ENCODE measurements at regions not wholly inside any gene's neighbourhood (a gene's known extent, or its start where the extent isn't known, plus 50 kb on each side); places are given as distances from the start of the nearest gene placed in this dataset.
"Not testable (repeated sequence)": the region's sequence is repeated elsewhere in the genome, so short reads cannot be mapped to it uniquely, and the experiment has no call there.

DNA sequence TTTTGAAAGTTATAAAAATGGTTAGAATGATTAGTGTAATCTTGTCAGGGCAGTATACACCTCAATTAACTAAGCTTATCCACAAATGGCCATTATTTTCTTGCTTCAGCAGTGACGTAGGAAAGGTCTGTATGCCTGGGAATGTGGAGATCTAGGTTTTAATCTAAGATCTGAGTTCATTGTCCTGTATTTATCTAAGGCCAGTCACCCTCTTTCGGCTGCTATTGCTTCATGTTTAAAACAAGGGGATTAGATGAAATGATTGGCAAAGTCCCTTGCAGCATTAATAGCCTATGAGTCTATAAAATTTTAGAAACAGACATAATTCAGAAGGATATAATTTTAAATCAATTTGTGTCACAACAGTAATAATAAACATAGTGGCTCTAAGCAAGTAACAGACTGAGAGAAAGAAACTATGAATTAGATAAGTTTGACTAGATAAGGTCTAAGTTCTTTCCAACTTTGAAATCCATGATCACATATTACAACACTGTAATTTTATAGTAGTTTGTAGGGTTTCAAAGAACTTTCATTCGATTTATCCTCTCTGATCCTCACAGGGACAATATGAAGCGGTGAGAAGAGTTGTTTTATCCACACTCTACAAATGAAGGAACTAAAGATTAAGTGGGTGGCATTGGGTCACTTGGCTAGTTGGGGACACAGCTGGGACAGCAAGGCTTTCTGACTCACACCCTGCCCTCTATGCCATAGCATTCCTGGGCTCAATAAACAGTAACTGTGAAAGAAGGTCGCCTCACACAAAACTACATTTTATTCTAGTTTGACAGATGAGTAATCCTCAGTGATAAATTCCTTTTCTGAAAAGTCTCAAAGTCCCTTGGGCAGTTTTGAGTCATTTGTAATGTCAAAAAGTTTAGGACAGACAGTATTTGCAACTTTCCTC, 60.6 kb upstream of the RDX start:
- peak; percentile 67 for ATAC-seq
- 0 out of 2 replicates have a peak, but pooled peaks have one; percentile 14 for TF ChIP-seq ZFP3 (CRISPR knock-in tag; IDR thresholded peaks at IDR 0.05)
- TF ChIP-seq, protein P1, sequence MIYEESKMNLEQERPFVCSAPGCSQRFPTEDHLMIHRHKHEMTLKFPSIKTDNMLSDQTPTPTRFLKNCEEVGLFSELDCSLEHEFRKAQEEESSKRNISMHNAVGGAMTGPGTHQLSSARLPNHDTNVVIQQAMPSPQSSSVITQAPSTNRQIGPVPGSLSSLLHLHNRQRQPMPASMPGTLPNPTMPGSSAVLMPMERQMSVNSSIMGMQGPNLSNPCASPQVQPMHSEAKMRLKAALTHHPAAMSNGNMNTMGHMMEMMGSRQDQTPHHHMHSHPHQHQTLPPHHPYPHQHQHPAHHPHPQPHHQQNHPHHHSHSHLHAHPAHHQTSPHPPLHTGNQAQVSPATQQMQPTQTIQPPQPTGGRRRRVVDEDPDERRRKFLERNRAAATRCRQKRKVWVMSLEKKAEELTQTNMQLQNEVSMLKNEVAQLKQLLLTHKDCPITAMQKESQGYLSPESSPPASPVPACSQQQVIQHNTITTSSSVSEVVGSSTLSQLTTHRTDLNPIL (CRISPR knock-in tag; IDR thresholded peaks at IDR 0.05; ENCODE audit: low read depth), result peak; percentile 58; the same call in 1 of the 2 replicates
- TF ChIP-seq ISL1 (CRISPR knock-in tag; IDR thresholded peaks at IDR 0.05), result peak; percentile 80
- no peak for TF ChIP-seq GLIS3 (CRISPR knock-in tag; IDR thresholded peaks at IDR 0.05)
- TF ChIP-seq CSDC2 (CRISPR knock-in tag; IDR thresholded peaks at IDR 0.05), result no peak
- TF ChIP-seq TCF4 (CRISPR knock-in tag; IDR thresholded peaks at IDR 0.05; ENCODE audit: borderline replicate concordance), result 0 out of 2 replicates have a peak, but pooled peaks have one; percentile 41

DNA sequence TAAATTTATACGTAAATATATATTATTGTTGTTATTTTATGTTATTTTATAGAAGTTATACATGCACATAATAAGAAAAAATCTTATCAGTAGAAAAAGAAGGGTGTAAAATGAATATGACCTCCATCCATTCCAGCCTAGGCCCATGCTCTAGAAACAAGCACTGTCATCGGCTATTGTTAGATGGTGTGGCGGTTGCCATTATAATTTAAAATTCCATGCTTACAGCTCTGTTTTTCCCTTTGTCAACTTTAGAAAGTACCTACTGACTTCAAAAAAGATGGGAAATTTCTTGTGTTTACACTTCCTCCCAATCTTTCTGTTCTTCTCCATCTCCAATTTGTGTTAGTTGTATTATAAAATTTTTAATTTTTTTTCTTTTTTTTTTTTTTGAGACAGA, 61.9 kb upstream of the RDX start:
- TF ChIP-seq ZNF8 (CRISPR knock-in tag; IDR thresholded peaks at IDR 0.05) (no peak), OSR1 (CRISPR knock-in tag; IDR thresholded peaks at IDR 0.05) (no peak), CSDC2 (CRISPR knock-in tag; IDR thresholded peaks at IDR 0.05) (no peak), ISL1 (CRISPR knock-in tag; IDR thresholded peaks at IDR 0.05) (no peak), PPARA (CRISPR knock-in tag; IDR thresholded peaks at IDR 0.05; ENCODE audit: borderline replicate concordance) (no peak), ARNTL (CRISPR knock-in tag; IDR thresholded peaks at IDR 0.05; ENCODE audit: borderline replicate concordance, low read depth) (no peak), BACH2 (CRISPR knock-in tag; IDR thresholded peaks at IDR 0.05; ENCODE audit: borderline replicate concordance) (no peak), ZFP3 (CRISPR knock-in tag; IDR thresholded peaks at IDR 0.05) (no peak), TOX (CRISPR knock-in tag; IDR thresholded peaks at IDR 0.05; ENCODE audit: borderline replicate concordance) (no peak), TCF4 (CRISPR knock-in tag; IDR thresholded peaks at IDR 0.05; ENCODE audit: borderline replicate concordance) (no peak), ESRRG (CRISPR knock-in tag; IDR thresholded peaks at IDR 0.05) (no peak), ZFP30 (CRISPR knock-in tag; IDR thresholded peaks at IDR 0.05) (no peak)
- TF ChIP-seq, protein P2, sequence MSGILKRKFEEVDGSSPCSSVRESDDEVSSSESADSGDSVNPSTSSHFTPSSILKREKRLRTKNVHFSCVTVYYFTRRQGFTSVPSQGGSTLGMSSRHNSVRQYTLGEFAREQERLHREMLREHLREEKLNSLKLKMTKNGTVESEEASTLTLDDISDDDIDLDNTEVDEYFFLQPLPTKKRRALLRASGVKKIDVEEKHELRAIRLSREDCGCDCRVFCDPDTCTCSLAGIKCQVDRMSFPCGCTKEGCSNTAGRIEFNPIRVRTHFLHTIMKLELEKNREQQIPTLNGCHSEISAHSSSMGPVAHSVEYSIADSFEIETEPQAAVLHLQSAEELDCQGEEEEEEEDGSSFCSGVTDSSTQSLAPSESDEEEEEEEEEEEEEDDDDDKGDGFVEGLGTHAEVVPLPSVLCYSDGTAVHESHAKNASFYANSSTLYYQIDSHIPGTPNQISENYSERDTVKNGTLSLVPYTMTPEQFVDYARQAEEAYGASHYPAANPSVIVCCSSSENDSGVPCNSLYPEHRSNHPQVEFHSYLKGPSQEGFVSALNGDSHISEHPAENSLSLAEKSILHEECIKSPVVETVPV (CRISPR knock-in tag; IDR thresholded peaks at IDR 0.05), result no peak
- TF ChIP-seq, protein P3, sequence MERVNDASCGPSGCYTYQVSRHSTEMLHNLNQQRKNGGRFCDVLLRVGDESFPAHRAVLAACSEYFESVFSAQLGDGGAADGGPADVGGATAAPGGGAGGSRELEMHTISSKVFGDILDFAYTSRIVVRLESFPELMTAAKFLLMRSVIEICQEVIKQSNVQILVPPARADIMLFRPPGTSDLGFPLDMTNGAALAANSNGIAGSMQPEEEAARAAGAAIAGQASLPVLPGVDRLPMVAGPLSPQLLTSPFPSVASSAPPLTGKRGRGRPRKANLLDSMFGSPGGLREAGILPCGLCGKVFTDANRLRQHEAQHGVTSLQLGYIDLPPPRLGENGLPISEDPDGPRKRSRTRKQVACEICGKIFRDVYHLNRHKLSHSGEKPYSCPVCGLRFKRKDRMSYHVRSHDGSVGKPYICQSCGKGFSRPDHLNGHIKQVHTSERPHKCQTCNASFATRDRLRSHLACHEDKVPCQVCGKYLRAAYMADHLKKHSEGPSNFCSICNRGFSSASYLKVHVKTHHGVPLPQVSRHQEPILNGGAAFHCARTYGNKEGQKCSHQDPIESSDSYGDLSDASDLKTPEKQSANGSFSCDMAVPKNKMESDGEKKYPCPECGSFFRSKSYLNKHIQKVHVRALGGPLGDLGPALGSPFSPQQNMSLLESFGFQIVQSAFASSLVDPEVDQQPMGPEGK (CRISPR knock-in tag; IDR thresholded peaks at IDR 0.05; ENCODE audit: borderline replicate concordance), result no peak
- no peak for ATAC-seq

DNA sequence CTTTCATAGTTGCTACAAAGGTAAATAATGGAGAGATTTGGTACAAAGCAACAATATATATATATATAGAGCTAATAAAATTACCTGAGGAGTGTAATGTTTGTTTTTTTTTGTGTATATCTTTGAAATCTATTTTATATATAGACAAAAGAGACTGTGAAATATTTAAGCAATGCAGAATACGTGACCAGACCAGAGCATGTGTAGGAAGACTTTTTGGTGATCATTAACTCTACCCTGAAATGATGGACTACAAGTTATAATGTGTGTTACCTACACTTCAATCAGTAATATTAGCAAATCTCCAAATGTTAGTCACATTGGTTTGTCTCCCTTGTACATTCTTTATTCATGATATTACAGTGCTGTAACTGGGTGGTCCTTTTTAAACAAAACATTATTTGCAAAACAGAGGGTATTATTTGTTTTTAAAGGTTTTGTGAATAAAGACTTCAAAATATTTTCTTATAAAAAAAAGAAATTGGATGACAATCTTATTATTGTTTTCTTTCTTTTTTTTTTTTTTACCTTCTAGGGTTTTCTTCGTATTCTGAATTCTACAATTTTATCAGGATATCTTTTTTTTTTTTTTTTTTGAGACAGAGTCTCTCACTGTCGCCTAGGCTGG, 64.5 kb upstream of the RDX start:
- not testable (repeated sequence) for ATAC-seq

DNA sequence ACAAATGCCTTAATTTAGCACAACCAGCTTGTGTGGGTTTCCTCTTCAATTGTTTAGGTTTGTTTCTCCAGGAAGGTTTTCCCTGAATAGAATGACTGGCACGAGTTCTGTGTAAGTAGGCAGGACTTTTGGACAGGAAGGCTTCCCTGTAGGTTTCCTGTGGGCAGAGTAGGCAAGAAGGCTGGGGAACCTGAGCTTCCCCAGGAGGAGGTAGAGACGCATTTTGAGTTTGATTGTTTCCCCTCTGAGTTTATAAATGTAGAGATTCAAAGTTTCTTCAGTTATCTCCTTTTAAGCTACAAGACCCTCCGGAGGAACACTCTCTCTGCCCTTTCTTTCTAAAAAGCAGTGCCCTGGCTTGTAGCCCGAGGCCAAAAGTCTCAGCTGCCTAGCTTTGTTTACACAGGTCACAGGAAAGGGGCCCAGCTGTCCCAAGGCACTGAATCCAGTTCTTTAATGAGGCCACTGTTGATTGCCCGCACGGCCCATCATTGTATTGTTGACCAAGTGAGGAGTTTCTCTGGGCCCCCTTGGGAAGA, 66.6 kb upstream of the RDX start:
- no peak for ATAC-seq
- TF ChIP-seq ZNF8 (CRISPR knock-in tag; IDR thresholded peaks at IDR 0.05) (no peak), RARB (CRISPR knock-in tag; IDR thresholded peaks at IDR 0.05) (no peak), ZC3H10 (CRISPR knock-in tag; IDR thresholded peaks at IDR 0.05) (no peak), OSR1 (CRISPR knock-in tag; IDR thresholded peaks at IDR 0.05) (no peak), TCF4 (CRISPR knock-in tag; IDR thresholded peaks at IDR 0.05; ENCODE audit: borderline replicate concordance) (no peak), ARNTL (CRISPR knock-in tag; IDR thresholded peaks at IDR 0.05; ENCODE audit: borderline replicate concordance, low read depth) (no peak), ZNF70 (CRISPR knock-in tag; IDR thresholded peaks at IDR 0.05) (no peak), BACH2 (CRISPR knock-in tag; IDR thresholded peaks at IDR 0.05; ENCODE audit: borderline replicate concordance) (no peak), ESRRG (CRISPR knock-in tag; IDR thresholded peaks at IDR 0.05) (no peak), ZFP3 (CRISPR knock-in tag; IDR thresholded peaks at IDR 0.05) (no peak), CSDC2 (CRISPR knock-in tag; IDR thresholded peaks at IDR 0.05) (no peak)
- TF ChIP-seq, protein P4, sequence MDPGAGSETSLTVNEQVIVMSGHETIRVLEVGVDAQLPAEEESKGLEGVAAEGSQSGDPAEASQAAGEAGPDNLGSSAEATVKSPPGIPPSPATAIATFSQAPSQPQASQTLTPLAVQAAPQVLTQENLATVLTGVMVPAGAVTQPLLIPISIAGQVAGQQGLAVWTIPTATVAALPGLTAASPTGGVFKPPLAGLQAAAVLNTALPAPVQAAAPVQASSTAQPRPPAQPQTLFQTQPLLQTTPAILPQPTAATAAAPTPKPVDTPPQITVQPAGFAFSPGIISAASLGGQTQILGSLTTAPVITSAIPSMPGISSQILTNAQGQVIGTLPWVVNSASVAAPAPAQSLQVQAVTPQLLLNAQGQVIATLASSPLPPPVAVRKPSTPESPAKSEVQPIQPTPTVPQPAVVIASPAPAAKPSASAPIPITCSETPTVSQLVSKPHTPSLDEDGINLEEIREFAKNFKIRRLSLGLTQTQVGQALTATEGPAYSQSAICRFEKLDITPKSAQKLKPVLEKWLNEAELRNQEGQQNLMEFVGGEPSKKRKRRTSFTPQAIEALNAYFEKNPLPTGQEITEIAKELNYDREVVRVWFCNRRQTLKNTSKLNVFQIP (CRISPR knock-in tag; IDR thresholded peaks at IDR 0.05; ENCODE audit: borderline replicate concordance, low read depth), result no peak
- TF ChIP-seq, protein P3 (CRISPR knock-in tag; IDR thresholded peaks at IDR 0.05; ENCODE audit: borderline replicate concordance), result no peak
- TF ChIP-seq, protein P5, sequence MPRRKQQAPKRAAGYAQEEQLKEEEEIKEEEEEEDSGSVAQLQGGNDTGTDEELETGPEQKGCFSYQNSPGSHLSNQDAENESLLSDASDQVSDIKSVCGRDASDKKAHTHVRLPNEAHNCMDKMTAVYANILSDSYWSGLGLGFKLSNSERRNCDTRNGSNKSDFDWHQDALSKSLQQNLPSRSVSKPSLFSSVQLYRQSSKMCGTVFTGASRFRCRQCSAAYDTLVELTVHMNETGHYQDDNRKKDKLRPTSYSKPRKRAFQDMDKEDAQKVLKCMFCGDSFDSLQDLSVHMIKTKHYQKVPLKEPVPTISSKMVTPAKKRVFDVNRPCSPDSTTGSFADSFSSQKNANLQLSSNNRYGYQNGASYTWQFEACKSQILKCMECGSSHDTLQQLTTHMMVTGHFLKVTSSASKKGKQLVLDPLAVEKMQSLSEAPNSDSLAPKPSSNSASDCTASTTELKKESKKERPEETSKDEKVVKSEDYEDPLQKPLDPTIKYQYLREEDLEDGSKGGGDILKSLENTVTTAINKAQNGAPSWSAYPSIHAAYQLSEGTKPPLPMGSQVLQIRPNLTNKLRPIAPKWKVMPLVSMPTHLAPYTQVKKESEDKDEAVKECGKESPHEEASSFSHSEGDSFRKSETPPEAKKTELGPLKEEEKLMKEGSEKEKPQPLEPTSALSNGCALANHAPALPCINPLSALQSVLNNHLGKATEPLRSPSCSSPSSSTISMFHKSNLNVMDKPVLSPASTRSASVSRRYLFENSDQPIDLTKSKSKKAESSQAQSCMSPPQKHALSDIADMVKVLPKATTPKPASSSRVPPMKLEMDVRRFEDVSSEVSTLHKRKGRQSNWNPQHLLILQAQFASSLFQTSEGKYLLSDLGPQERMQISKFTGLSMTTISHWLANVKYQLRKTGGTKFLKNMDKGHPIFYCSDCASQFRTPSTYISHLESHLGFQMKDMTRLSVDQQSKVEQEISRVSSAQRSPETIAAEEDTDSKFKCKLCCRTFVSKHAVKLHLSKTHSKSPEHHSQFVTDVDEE (CRISPR knock-in tag; IDR thresholded peaks at IDR 0.05), result no peak

Data from SK-N-SH treated with all-trans-retinoic acid at 6 μM for 48 hours (cell line).